ENCODE measurements at regions not wholly inside any gene's neighbourhood (a gene's known extent, or its start where the extent isn't known, plus 50 kb on each side); places are given as distances from the start of the nearest gene placed in this dataset.

DNA sequence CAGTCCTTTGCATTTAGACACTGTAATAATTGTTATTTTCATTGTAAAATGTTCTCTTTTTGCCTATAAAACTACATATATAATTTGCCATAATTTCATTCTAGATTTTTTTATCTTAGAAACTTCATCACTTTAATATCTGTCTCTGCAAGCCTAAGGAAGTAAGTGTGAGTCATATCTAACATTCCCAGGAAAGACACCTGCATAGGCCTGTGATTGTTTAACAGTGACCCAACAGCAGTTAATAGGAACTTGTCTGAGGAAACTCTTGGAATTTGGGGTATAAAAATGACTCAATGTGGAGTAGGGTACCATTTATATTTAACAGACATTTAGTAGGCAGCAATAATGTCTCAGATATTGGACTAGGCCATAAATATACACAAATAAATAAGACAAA is 229.2 kb upstream of the FAM174A start:
- H3K4me1 ChIP-seq (ENCODE audit: control insufficient read depth in 1 of 2, insufficient read depth in 2 of 2, low read depth in 1 of 2, low read length in 1 of 2): no peaks in the 10 kb centered on the region
- no peaks in the 10 kb centered on the region for H3K36me3 ChIP-seq (replicated peaks in 1 of 2; ENCODE audit: control insufficient read depth in 1 of 2, insufficient read depth in 2 of 2, low read length in 1 of 2)
- no peaks in the 10 kb centered on the region for H3F3A ChIP-seq (replicated peaks; ENCODE audit: insufficient read depth)
- no peak overlapping the region for H2AFZ ChIP-seq (ENCODE audit: low read depth)
- no peak overlapping the region for H3K4me2 ChIP-seq
- H3K9me2 ChIP-seq: no peaks in the 10 kb centered on the region
- DNase-seq: no peak
- CTCF ChIA-PET: no interaction called here
- H3K27me3 ChIP-seq (ENCODE audit: insufficient read depth): no peaks in the 10 kb centered on the region
- TF ChIP-seq YY1 (IDR thresholded peaks at IDR 0.05; ENCODE audit: low read depth): no peak
- no peak for TF ChIP-seq FOXJ3 (CRISPR knock-in tag; IDR thresholded peaks at IDR 0.05)
- no peak for TF ChIP-seq MEF2A (IDR thresholded peaks at IDR 0.05; ENCODE audit: borderline replicate concordance, low read depth)
- no peak for TF ChIP-seq TEAD4 (IDR thresholded peaks at IDR 0.05; ENCODE audit: borderline replicate concordance, insufficient read depth)
- TF ChIP-seq, protein P1, sequence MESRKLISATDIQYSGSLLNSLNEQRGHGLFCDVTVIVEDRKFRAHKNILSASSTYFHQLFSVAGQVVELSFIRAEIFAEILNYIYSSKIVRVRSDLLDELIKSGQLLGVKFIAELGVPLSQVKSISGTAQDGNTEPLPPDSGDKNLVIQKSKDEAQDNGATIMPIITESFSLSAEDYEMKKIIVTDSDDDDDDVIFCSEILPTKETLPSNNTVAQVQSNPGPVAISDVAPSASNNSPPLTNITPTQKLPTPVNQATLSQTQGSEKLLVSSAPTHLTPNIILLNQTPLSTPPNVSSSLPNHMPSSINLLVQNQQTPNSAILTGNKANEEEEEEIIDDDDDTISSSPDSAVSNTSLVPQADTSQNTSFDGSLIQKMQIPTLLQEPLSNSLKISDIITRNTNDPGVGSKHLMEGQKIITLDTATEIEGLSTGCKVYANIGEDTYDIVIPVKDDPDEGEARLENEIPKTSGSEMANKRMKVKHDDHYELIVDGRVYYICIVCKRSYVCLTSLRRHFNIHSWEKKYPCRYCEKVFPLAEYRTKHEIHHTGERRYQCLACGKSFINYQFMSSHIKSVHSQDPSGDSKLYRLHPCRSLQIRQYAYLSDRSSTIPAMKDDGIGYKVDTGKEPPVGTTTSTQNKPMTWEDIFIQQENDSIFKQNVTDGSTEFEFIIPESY (IDR thresholded peaks at IDR 0.05; ENCODE audit: borderline replicate concordance, low read depth): no peak
- TF ChIP-seq, protein P2, sequence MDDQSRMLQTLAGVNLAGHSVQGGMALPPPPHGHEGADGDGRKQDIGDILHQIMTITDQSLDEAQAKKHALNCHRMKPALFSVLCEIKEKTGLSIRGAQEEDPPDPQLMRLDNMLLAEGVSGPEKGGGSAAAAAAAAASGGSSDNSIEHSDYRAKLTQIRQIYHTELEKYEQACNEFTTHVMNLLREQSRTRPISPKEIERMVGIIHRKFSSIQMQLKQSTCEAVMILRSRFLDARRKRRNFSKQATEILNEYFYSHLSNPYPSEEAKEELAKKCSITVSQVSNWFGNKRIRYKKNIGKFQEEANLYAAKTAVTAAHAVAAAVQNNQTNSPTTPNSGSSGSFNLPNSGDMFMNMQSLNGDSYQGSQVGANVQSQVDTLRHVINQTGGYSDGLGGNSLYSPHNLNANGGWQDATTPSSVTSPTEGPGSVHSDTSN (IDR thresholded peaks at IDR 0.05): no peak
- no peak for TF ChIP-seq TCF12 (IDR thresholded peaks at IDR 0.05)
- TF ChIP-seq POLR2AphosphoS5 (IDR thresholded peaks at IDR 0.05; ENCODE audit: low read depth, low read length): no peak
- TF ChIP-seq NRF1 (IDR thresholded peaks at IDR 0.05; ENCODE audit: low read depth, low read length): no peak
- TF ChIP-seq TAF1 (IDR thresholded peaks at IDR 0.05; ENCODE audit: borderline replicate concordance, low read depth, low read length): no peak
- no peak for TF ChIP-seq SMC3 (IDR thresholded peaks at IDR 0.05; ENCODE audit: low read depth, low read length)
- no peak for TF ChIP-seq ELF1 (IDR thresholded peaks at IDR 0.05)
- no peak for TF ChIP-seq RXRA (IDR thresholded peaks at IDR 0.05; ENCODE audit: borderline replicate concordance, low read depth)
- TF ChIP-seq, protein P3, sequence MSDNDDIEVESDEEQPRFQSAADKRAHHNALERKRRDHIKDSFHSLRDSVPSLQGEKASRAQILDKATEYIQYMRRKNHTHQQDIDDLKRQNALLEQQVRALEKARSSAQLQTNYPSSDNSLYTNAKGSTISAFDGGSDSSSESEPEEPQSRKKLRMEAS (IDR thresholded peaks at IDR 0.05; ENCODE audit: low read depth): no peak
- TF ChIP-seq, protein P4, sequence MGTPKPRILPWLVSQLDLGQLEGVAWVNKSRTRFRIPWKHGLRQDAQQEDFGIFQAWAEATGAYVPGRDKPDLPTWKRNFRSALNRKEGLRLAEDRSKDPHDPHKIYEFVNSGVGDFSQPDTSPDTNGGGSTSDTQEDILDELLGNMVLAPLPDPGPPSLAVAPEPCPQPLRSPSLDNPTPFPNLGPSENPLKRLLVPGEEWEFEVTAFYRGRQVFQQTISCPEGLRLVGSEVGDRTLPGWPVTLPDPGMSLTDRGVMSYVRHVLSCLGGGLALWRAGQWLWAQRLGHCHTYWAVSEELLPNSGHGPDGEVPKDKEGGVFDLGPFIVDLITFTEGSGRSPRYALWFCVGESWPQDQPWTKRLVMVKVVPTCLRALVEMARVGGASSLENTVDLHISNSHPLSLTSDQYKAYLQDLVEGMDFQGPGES (IDR thresholded peaks at IDR 0.05; ENCODE audit: low read depth, low read length): no peak
- no peak for TF ChIP-seq RAD21 (IDR thresholded peaks at IDR 0.05; ENCODE audit: low read length)
- no peak for TF ChIP-seq RFX5 (IDR thresholded peaks at IDR 0.05; ENCODE audit: low read length)
- no peak for TF ChIP-seq MXI1 (IDR thresholded peaks at IDR 0.05; ENCODE audit: low read depth, low read length)
- TF ChIP-seq, protein P5, sequence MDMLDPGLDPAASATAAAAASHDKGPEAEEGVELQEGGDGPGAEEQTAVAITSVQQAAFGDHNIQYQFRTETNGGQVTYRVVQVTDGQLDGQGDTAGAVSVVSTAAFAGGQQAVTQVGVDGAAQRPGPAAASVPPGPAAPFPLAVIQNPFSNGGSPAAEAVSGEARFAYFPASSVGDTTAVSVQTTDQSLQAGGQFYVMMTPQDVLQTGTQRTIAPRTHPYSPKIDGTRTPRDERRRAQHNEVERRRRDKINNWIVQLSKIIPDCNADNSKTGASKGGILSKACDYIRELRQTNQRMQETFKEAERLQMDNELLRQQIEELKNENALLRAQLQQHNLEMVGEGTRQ (IDR thresholded peaks at IDR 0.05; ENCODE audit: borderline replicate concordance, low read depth, low read length): no peak
- TF ChIP-seq JUND (IDR thresholded peaks at IDR 0.05): no peak
- H3K4me3 ChIP-seq (ENCODE audit: low read depth in 2 of 2, low read length in 1 of 2): no peak overlapping the region
- POLR2A ChIA-PET: no interaction called here
- H3K27ac ChIP-seq (ENCODE audit: low read depth in 2 of 2, low read length in 1 of 2): no peak overlapping the region
- H3K9ac ChIP-seq: no peak overlapping the region
- H3K79me2 ChIP-seq (ENCODE audit: insufficient read depth): no peaks in the 10 kb centered on the region
- no peaks in the 10 kb centered on the region for H3K9me3 ChIP-seq
- H4K20me1 ChIP-seq (ENCODE audit: insufficient read depth): no peaks in the 10 kb centered on the region

Measured in SK-N-SH (cell line).